Bronchial epithelial cell (primary cell): ENCODE measurements at regions not wholly inside any gene's neighbourhood (a gene's known extent, or its start where the extent isn't known, plus 50 kb on each side); places are given as distances from the start of the nearest gene placed in this dataset.
A peak's percentile ranks its signal among the peaks of the same experiment; 100 is the strongest.

Experiments used
- DNase-seq: peaks from one replicate; pipeline ENCODE4 v3.0.0-alpha.2; 2010; ENCODE audit warnings: low read depth
- FAIRE-seq: peaks from 2 replicates; lab custom pipeline; 2011; peaks lifted over from hg19 to GRCh38; lab: Jason Lieb, UNC
- H3K27me3 ChIP-seq: 2 replicates; pipeline ENCODE4 v1.5.1; 2011; ENCODE audit warnings: low read length; ENCODE audit not compliant: control insufficient read depth, insufficient read depth
- H3K36me3 ChIP-seq: 2 replicates; pipeline ENCODE4 v1.5.1; 2011; ENCODE audit warnings: low read length; ENCODE audit not compliant: control insufficient read depth, insufficient read depth
- H3K4me3 ChIP-seq: 2 replicates; pipeline ENCODE4 v1.5.1; 2011; ENCODE audit warnings: mild to moderate bottlenecking, low read depth, low read length, control low read depth
- TF ChIP-seq, protein P1 (sequence below): IDR thresholded peaks from 2 replicates; pipeline ENCODE4 v1.5.1; 2011; ENCODE audit warnings: mild to moderate bottlenecking, moderate library complexity, low read length, control low read depth, inconsistent platforms; ENCODE audit not compliant: insufficient read depth, severe bottlenecking

- Histone ChIP-seq H3K4me3 (no peak overlapping the region), H3K36me3 (no peaks in the 10 kb centered on the region), H3K27me3 (peaks cover 2% of the 10 kb centered on the region)
- DNase-seq (no peak), FAIRE-seq (no peak)
- TF ChIP-seq, protein P1, sequence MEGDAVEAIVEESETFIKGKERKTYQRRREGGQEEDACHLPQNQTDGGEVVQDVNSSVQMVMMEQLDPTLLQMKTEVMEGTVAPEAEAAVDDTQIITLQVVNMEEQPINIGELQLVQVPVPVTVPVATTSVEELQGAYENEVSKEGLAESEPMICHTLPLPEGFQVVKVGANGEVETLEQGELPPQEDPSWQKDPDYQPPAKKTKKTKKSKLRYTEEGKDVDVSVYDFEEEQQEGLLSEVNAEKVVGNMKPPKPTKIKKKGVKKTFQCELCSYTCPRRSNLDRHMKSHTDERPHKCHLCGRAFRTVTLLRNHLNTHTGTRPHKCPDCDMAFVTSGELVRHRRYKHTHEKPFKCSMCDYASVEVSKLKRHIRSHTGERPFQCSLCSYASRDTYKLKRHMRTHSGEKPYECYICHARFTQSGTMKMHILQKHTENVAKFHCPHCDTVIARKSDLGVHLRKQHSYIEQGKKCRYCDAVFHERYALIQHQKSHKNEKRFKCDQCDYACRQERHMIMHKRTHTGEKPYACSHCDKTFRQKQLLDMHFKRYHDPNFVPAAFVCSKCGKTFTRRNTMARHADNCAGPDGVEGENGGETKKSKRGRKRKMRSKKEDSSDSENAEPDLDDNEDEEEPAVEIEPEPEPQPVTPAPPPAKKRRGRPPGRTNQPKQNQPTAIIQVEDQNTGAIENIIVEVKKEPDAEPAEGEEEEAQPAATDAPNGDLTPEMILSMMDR = no peak
Measured at GRCh38 chr10:118403967-118404366, 61.8 kb upstream of the FAM204A start.

DNA sequence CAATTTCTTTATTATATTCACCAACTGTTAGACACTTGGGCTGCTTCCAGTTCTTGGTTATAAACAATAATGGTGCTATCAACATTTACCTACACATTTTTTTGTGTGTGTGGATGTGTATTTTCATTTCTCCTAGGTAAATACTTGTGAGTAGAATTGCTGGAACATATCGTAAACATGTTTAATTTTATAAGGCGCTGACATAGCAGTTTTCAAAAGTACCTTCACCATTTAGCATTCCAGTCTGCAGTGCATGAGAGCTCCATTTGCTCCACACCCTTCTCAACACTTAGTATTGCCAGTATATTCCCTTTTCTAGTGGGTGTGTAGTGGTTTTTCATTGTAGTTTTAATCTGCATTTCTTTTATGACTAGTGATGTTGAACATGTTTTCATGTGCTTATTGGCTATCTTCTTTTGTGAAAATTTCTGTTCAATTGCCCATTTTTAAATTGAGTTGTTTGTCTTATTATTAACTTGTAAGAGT is 59.6 kb upstream of the FAM204A start:
- TF ChIP-seq, protein P1 = no peak
- no peak for FAIRE-seq
- peaks cover 3% of the 10 kb centered on the region for H3K27me3 ChIP-seq

GRCh38 chr10:118397391-118397790 is 55.3 kb upstream of the FAM204A start:
- no peaks in the 10 kb centered on the region for H3K36me3 ChIP-seq
- DNase-seq = no peak
- TF ChIP-seq, protein P1 = no peak
- FAIRE-seq = no peak
- H3K27me3 ChIP-seq = peaks cover 1% of the 10 kb centered on the region
- H3K4me3 ChIP-seq = no peak overlapping the region

More for the DNA sequence above, 59.6 kb upstream of the FAM204A start:
- no peak for DNase-seq
- no peak overlapping the region for H3K4me3 ChIP-seq
- H3K36me3 ChIP-seq = no peaks in the 10 kb centered on the region

- peak; percentile 74 for DNase-seq
- no peaks in the 10 kb centered on the region for H3K36me3 ChIP-seq
- no peak for FAIRE-seq
- no peak overlapping the region for H3K4me3 ChIP-seq
- peaks cover 1% of the 10 kb centered on the region for H3K27me3 ChIP-seq
- TF ChIP-seq, protein P1 = no peak
Measured at GRCh38 chr10:118395947-118396346, 53.8 kb upstream of the FAM204A start.

DNA sequence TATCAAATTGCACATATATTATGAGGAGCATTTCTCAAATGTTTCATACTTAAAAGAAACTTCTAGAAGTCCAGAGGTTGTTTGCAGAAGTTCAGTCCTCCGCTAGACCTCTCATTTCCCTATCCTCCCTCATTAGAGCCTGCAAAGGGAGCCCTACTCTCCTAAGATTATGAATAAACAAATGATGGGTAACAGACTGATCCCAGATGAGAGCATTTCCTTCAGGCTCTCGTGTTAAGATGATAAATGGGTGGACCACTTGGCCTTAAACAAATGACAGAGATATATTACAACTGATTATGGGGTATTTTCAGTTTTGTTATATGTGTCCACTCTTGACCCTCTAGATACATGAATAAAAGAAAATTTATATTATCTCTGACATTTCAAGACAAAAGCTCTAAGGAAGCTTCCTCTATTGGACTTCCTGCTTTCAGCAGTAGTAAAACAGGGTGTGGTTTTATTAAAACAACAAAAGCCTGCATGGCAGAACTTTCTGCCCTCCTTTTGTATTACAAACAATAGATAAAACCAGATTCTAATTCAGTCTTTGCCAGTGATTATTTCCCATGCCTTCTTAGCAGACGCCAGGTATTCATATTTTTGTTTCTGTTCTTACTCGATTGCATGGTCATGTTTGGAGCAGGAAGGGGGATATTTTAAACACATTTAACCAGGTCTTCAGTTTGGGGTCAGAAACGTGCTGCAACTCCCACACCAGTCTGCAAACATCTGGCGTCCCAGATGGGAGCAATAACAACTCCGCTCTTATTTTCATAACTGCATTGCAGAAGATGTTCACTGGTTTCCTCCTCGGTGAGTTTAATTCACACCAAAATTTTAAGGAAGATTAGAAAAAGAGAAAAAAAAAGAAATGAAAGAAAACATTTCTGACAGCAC is 52.4 kb upstream of the FAM204A start:
- FAIRE-seq (no peak), DNase-seq (no peak)
- TF ChIP-seq, protein P1 = no peak
- Histone ChIP-seq H3K36me3 (no peaks in the 10 kb centered on the region), H3K27me3 (peaks cover 1% of the 10 kb centered on the region), H3K4me3 (no peak overlapping the region)

DNA sequence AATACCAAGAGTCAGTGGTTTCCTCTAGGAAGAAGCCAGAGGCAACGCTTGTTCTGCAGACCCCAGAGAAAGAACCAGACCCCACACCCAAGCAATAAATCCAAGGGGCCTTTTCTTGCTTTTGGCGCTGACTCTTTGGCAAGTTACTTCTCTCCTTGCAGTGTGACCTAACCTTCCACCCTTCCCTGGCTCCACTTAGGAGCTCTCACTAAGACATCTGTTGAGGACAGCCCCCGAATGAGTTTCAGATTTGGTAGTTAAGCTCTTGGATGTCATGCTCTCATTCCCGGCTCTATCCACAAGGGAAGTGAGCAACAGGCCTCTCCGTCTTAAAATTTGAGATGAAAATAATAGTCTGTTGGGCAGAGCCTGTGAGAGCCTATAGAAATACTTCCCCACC is 50.6 kb upstream of the FAM204A start:
- DNase-seq (no peak), FAIRE-seq (no peak)
- H3K36me3 ChIP-seq = no peaks in the 10 kb centered on the region
- peaks cover 1% of the 10 kb centered on the region for H3K27me3 ChIP-seq
- H3K4me3 ChIP-seq = no peak overlapping the region
- TF ChIP-seq, protein P1 = no peak
